ENCODE measurements at regions not wholly inside any gene's neighbourhood (a gene's known extent, or its start where the extent isn't known, plus 50 kb on each side); places are given as distances from the start of the nearest gene placed in this dataset.

GRCh38 chr6:73879501-73880293, 183.7 kb downstream of the CD109 start:
- TF ChIP-seq IKZF1 (IDR thresholded peaks at IDR 0.05) (no peak), ZNF709 (CRISPR knock-in tag; IDR thresholded peaks at IDR 0.05) (no peak), KDM1A (CRISPR knock-in tag; IDR thresholded peaks at IDR 0.05) (no peak), WIZ (CRISPR knock-in tag; IDR thresholded peaks at IDR 0.05) (no peak), SMARCC2 (IDR thresholded peaks at IDR 0.05) (no peak), SSRP1 (CRISPR knock-in tag; IDR thresholded peaks at IDR 0.05) (no peak), EP300 (IDR thresholded peaks at IDR 0.05; ENCODE audit: low read depth in 2 of 2, low read length in 2 of 2) (no peak), EP300 (CRISPR knock-in tag; IDR thresholded peaks at IDR 0.05; ENCODE audit: borderline replicate concordance) (no peak), ETV6 (CRISPR knock-in tag; conservative IDR thresholded peaks at IDR 0.05) (no peak), ZNF605 (CRISPR knock-in tag; IDR thresholded peaks at IDR 0.05) (no peak), SNAPC5 (CRISPR knock-in tag; IDR thresholded peaks at IDR 0.05; ENCODE audit: borderline replicate concordance) (no peak), ATF2 (CRISPR knock-in tag; IDR thresholded peaks at IDR 0.05) (no peak)

All from HepG2 (cell line).